HL-60 (cell line): ENCODE measurements at regions not wholly inside any gene's neighbourhood (a gene's known extent, or its start where the extent isn't known, plus 50 kb on each side); places are given as distances from the start of the nearest gene placed in this dataset.
A peak's percentile ranks its signal among the peaks of the same experiment; 100 is the strongest.

ENCODE experiments used
- DNase-seq, 2 experiments: peaks; one replicate each; pipeline ENCODE4 v3.0.0-alpha.2; 2010 to 2020; ENCODE audit warnings: low read depth in 1 of 2, low spot score in 1 of 2
- H3K27ac ChIP-seq: fragments of 250-450 bp; sonication (Bioruptor Pico); replicated peaks from 2 replicates; pipeline ENCODE4 v1.5.1; 2020; ENCODE audit warnings: mild to moderate bottlenecking, moderate library complexity
- H3K27me3 ChIP-seq: fragments of 250-450 bp; sonication (Bioruptor Pico); 2 replicates; pipeline ENCODE4 v1.5.1; 2021; ENCODE audit warnings: mild to moderate bottlenecking, moderate library complexity; ENCODE audit not compliant: insufficient read depth, poor library complexity, severe bottlenecking
- H3K4me3 ChIP-seq: replicated peaks from 2 replicates; pipeline ENCODE4 v1.5.1; 2011; ENCODE audit warnings: mild to moderate bottlenecking, control low read depth, low read length; ENCODE audit not compliant: insufficient read depth
- CTCF ChIP-seq: IDR thresholded peaks from one replicate; pipeline ENCODE4 v1.5.1; 2011; ENCODE audit warnings: low read length, control low read depth, inconsistent platforms; ENCODE audit not compliant: insufficient read depth
- GABPA ChIP-seq: IDR thresholded peaks from 2 replicates; pipeline ENCODE4 v1.6.1; 2012; ENCODE audit warnings: low read depth
- POLR2AphosphoS5 ChIP-seq: IDR thresholded peaks from 2 replicates; pipeline ENCODE4 v1.6.1; 2012; ENCODE audit warnings: low read depth
- SPI1 ChIP-seq: IDR thresholded peaks from 2 replicates; pipeline ENCODE4 v1.6.1; 2012; ENCODE audit warnings: low read depth, mild to moderate bottlenecking, borderline replicate concordance
- TF ChIP-seq, protein P1 (sequence below): IDR thresholded peaks from 2 replicates; pipeline ENCODE4 v1.6.1; 2012; ENCODE audit warnings: low read depth; ENCODE audit not compliant: insufficient replicate concordance

- H3K4me3 ChIP-seq = no peak overlapping the region
- no peaks in the 10 kb centered on the region for H3K27me3 ChIP-seq
- TF ChIP-seq GABPA (no peak), POLR2AphosphoS5 (no peak), SPI1 (peak; percentile 44; the same call in 1 of the 2 replicates)
- no peak overlapping the region for H3K27ac ChIP-seq
- DNase-seq = no peak
Observed at GRCh38 chr11:93608364-93608763, 53.1 kb upstream of the CEP295 start.

GRCh38 chr11:93606721-93607120 lies 54.8 kb upstream of the CEP295 start:
- DNase-seq = no peak
- no peak overlapping the region for H3K4me3 ChIP-seq
- no peaks in the 10 kb centered on the region for H3K27me3 ChIP-seq
- no peak overlapping the region for H3K27ac ChIP-seq
- TF ChIP-seq, protein P1, sequence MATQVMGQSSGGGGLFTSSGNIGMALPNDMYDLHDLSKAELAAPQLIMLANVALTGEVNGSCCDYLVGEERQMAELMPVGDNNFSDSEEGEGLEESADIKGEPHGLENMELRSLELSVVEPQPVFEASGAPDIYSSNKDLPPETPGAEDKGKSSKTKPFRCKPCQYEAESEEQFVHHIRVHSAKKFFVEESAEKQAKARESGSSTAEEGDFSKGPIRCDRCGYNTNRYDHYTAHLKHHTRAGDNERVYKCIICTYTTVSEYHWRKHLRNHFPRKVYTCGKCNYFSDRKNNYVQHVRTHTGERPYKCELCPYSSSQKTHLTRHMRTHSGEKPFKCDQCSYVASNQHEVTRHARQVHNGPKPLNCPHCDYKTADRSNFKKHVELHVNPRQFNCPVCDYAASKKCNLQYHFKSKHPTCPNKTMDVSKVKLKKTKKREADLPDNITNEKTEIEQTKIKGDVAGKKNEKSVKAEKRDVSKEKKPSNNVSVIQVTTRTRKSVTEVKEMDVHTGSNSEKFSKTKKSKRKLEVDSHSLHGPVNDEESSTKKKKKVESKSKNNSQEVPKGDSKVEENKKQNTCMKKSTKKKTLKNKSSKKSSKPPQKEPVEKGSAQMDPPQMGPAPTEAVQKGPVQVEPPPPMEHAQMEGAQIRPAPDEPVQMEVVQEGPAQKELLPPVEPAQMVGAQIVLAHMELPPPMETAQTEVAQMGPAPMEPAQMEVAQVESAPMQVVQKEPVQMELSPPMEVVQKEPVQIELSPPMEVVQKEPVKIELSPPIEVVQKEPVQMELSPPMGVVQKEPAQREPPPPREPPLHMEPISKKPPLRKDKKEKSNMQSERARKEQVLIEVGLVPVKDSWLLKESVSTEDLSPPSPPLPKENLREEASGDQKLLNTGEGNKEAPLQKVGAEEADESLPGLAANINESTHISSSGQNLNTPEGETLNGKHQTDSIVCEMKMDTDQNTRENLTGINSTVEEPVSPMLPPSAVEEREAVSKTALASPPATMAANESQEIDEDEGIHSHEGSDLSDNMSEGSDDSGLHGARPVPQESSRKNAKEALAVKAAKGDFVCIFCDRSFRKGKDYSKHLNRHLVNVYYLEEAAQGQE = no peak
- TF ChIP-seq SPI1 (no peak), GABPA (no peak), CTCF (no peak), POLR2AphosphoS5 (no peak)

DNA sequence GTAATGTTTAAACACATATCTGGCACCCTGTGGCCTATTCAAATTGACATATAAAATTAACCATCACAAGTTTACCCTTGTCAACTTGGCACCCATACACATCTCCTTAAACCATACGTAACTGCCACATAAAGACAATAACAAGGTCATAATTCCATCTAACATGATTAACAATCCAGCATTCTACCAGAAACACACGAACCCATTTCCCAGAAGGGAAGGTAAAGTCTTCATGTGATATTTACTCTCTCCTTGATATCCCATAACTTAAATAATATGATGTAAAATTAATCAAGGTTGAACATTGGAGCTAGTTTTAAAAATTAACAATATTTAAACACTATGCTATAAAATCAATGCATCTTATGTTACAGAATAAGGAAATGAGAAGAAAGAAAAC lies 55.2 kb upstream of the CEP295 start:
- TF ChIP-seq POLR2AphosphoS5 (no peak), SPI1 (no peak), GABPA (no peak), CTCF (no peak)
- TF ChIP-seq, protein P1 = no peak
- no peak overlapping the region for H3K4me3 ChIP-seq
- no peak overlapping the region for H3K27ac ChIP-seq
- no peaks in the 10 kb centered on the region for H3K27me3 ChIP-seq
- DNase-seq = no peak

DNA sequence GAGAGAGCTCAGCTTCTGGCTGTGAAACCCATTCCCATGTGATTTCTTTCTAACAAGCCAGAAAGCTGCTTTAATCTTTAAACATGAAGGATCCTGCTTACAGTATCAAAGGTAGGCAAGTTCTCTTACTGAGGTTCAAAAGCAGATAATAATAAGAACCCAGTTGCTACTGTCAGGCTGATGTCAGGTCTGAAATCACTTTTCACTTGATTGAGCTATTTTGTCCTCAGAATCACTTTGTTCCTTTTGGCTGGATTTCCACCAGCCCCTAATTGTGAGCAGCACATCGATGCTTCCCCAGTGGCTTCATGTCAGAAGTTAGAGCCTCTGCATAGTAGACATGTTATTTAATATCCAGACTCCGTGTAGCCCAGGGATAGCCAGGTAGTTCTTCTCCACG lies 55.8 kb upstream of the CEP295 start:
- no peaks in the 10 kb centered on the region for H3K27me3 ChIP-seq

More for the DNA sequence above, 55.8 kb upstream of the CEP295 start:
- Histone ChIP-seq H3K27ac (no peak overlapping the region), H3K4me3 (no peak overlapping the region)
- TF ChIP-seq CTCF = no peak
- TF ChIP-seq, protein P1 = no peak
- no peak for TF ChIP-seq POLR2AphosphoS5
- no peak for TF ChIP-seq SPI1
- no peak for TF ChIP-seq GABPA
- no peak for DNase-seq
